Tibial artery (tissue), 4 donors: ENCODE measurements at regions not wholly inside any gene's neighbourhood (a gene's known extent, or its start where the extent isn't known, plus 50 kb on each side); places are given as distances from the start of the nearest gene placed in this dataset.

ENCODE experiments used
- DNase-seq, 2 donors: peaks; one replicate each; pipeline ENCODE4 v3.0.0-alpha.2; 2019
- H3K27ac ChIP-seq, 2 donors: fragments of 200-600 bp; sonication (generic) in 1 of 2; 1 replicate in 1 of 2; 2 replicates in 1 of 2; pipeline ENCODE4 v1.5.1; 2018 to 2019; ENCODE audit warnings: mild to moderate bottlenecking in 1 of 2
- H3K27me3 ChIP-seq, 2 donors: fragments of 200-600 bp; sonication (generic) in 1 of 2; one replicate each; pipeline versions ENCODE4 v1.5.1 to v1.6.0; 2016 to 2019
- H3K36me3 ChIP-seq, 3 donors: fragments of 200-600 bp; sonication (generic) in 2 of 3; one replicate each; pipeline ENCODE4 v1.5.1; 2016 to 2019; ENCODE audit warnings: mild to moderate bottlenecking in 2 of 3
- H3K4me1 ChIP-seq, 4 donors: fragments of 200-600 bp; sonication (generic) in 2 of 4; 1 replicate in 3 of 4; 2 replicates in 1 of 4; pipeline ENCODE4 v1.5.1; 2016 to 2019
- H3K4me3 ChIP-seq, 2 donors: fragments of 200-600 bp; sonication (generic) in 1 of 2; 1 replicate in 1 of 2; 2 replicates in 1 of 2; pipeline ENCODE4 v1.5.1; 2018 to 2019; ENCODE audit warnings: mild to moderate bottlenecking in 2 of 2
- H3K9me3 ChIP-seq, 3 donors: fragments of 200-600 bp; sonication (generic) in 1 of 3; one replicate each; pipeline ENCODE4 v1.5.1; 2016 to 2019
- intact Hi-C: fragments of 100-400 bp; cut with DNase I; formaldehyde crosslinking; loops from one replicate; pipeline ENCODE4 v1.15.0; 2023; ENCODE audit warnings: low total_unique reads
- TF ChIP-seq, protein P1 (sequence below), 2 experiments: fragments of 200-600 bp in 1 of 2; fragments of 450-650 bp in 1 of 2; IDR thresholded peaks; one replicate each; pipeline ENCODE4 v1.5.1; 2017 to 2019; ENCODE audit warnings: antibody characterized with exemption in 2 of 2, mild to moderate bottlenecking in 1 of 2, moderate library complexity in 1 of 2

- no peaks in the 10 kb centered on the region for H3K4me1 ChIP-seq
- intact Hi-C loops, result no loop called here
Observed at GRCh38 chr5:6843821-6844220, 130.6 kb downstream of the TENT4A start.

DNA sequence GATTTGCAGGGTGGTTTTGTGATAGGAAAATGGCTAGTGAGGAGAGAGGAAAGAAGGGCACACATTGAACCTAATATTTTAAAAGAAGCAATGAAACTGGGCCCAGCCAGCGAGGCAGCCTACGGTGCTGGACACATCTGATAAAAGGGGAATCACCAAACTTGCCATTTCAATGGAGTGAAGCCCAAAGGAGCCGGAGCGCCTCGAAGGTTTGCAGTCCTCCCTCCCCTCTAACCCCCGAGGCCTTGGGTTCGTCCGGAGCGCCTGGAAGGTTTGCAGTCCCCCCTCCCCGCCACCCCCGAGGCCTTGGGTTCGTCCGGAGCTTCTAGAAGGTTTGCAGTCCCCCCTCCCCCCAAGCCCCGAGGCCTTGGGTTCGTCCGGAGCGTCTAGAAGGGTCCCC is 132.6 kb downstream of the TENT4A start:
- H3K27ac ChIP-seq, result no peak overlapping the region

More at GRCh38 chr5:6843821-6844220, 130.6 kb downstream of the TENT4A start:
- Histone ChIP-seq H3K36me3 (no peaks in the 10 kb centered on the region), H3K4me3 (no peak overlapping the region), H3K27ac (no peak overlapping the region), H3K9me3 (no peaks in the 10 kb centered on the region), H3K27me3 (no peaks in the 10 kb centered on the region)
- TF ChIP-seq, protein P1, sequence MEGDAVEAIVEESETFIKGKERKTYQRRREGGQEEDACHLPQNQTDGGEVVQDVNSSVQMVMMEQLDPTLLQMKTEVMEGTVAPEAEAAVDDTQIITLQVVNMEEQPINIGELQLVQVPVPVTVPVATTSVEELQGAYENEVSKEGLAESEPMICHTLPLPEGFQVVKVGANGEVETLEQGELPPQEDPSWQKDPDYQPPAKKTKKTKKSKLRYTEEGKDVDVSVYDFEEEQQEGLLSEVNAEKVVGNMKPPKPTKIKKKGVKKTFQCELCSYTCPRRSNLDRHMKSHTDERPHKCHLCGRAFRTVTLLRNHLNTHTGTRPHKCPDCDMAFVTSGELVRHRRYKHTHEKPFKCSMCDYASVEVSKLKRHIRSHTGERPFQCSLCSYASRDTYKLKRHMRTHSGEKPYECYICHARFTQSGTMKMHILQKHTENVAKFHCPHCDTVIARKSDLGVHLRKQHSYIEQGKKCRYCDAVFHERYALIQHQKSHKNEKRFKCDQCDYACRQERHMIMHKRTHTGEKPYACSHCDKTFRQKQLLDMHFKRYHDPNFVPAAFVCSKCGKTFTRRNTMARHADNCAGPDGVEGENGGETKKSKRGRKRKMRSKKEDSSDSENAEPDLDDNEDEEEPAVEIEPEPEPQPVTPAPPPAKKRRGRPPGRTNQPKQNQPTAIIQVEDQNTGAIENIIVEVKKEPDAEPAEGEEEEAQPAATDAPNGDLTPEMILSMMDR (IDR thresholded peaks at IDR 0.05), result no peak
- DNase-seq, result no peak

DNA sequence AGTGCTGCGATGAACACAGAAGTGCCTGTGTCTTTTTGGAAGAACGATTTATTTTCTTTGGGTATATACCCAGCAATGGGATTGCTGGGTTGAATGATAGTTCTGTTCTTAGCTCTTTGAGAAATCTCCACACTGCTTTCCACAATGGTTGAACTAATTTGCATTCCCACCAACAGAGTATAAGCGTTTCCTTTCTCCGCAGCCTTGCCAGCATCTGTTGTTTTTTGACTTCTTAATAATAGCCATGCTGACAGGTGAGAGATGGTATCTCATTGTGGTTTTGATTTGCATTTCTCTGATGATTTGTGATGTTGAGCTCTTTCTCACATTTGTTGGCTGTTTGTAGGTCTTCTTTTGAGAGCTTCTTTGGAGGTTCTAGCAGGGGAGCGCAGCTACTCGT is 134.6 kb downstream of the TENT4A start:
- H3K36me3 ChIP-seq, result no peaks in the 10 kb centered on the region

More for the DNA sequence above, 132.6 kb downstream of the TENT4A start:
- Histone ChIP-seq H3K27me3 (no peaks in the 10 kb centered on the region), H3K4me3 (no peak overlapping the region), H3K9me3 (no peaks in the 10 kb centered on the region), H3K4me1 (no peaks in the 10 kb centered on the region), H3K36me3 (no peaks in the 10 kb centered on the region)
- DNase-seq, result no peak
- intact Hi-C loops, result no loop called here
- TF ChIP-seq, protein P1 (IDR thresholded peaks at IDR 0.05), result no peak

GRCh38 chr5:6849316-6850105 is 136.3 kb downstream of the TENT4A start:
- no peaks in the 10 kb centered on the region for H3K4me1 ChIP-seq
- DNase-seq, result no peak
- peaks cover 0 to 12% (median 0%) of the 10 kb centered on the region in 3 donors for H3K9me3 ChIP-seq
- intact Hi-C loops, result no loop called here
- no peak overlapping the region for H3K4me3 ChIP-seq
- H3K36me3 ChIP-seq, result no peaks in the 10 kb centered on the region
- TF ChIP-seq, protein P1 (IDR thresholded peaks at IDR 0.05), result no peak
- no peaks in the 10 kb centered on the region for H3K27me3 ChIP-seq
- no peak overlapping the region for H3K27ac ChIP-seq

More for the DNA sequence above, 134.6 kb downstream of the TENT4A start:
- no peak overlapping the region for H3K4me3 ChIP-seq
- DNase-seq, result no peak
- H3K4me1 ChIP-seq, result no peaks in the 10 kb centered on the region
- no peak overlapping the region for H3K27ac ChIP-seq
- TF ChIP-seq, protein P1 (IDR thresholded peaks at IDR 0.05), result no peak
- H3K27me3 ChIP-seq, result no peaks in the 10 kb centered on the region
- peaks cover 0 to 4% (median 0%) of the 10 kb centered on the region in 3 donors for H3K9me3 ChIP-seq
- intact Hi-C loops, result no loop called here

- peaks cover 0 to 14% (median 0%) of the 10 kb centered on the region in 3 donors for H3K9me3 ChIP-seq
Observed at GRCh38 chr5:6850106-6850432, 136.8 kb downstream of the TENT4A start.

More at GRCh38 chr5:6850106-6850432, 136.8 kb downstream of the TENT4A start:
- no peaks in the 10 kb centered on the region for H3K4me1 ChIP-seq
- intact Hi-C loops, result no loop called here
- no peaks in the 10 kb centered on the region for H3K36me3 ChIP-seq
- H3K27ac ChIP-seq, result no peak overlapping the region
- TF ChIP-seq, protein P1 (IDR thresholded peaks at IDR 0.05), result no peak
- no peak overlapping the region for H3K4me3 ChIP-seq
- no peak for DNase-seq
- H3K27me3 ChIP-seq, result no peaks in the 10 kb centered on the region
